ENCODE measurements at regions not wholly inside any gene's neighbourhood (a gene's known extent, or its start where the extent isn't known, plus 50 kb on each side); places are given as distances from the start of the nearest gene placed in this dataset.

DNA sequence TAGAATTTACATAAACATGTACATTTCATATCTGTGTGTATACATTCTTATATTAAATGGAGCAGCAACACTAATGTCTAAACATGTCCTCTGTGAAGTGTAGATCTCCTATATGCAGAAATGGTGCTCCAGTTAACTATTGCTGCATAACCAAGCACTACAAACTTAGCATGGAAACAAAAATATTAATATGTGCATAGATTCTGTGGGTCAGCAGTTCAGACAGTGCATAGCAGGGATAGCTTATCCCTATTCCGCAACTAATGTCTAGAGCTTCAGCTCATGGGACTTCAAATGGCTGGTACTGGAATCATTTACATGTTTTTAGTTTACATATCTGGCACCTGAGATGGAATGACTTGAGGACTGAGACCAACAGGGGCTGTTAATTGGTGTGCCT lies 652.1 kb downstream of the TLE4 start:
- Histone ChIP-seq H3K9ac (ENCODE audit: insufficient read depth in 1 of 2, low read depth in 2 of 2, low read length in 2 of 2) (no peak overlapping the region), H2AFZ (ENCODE audit: low read depth, low read length) (no peak overlapping the region), H3K27ac (ENCODE audit: extremely low read depth, low read depth, low read length) (no peak overlapping the region), H3K9me3 (replicated peaks; ENCODE audit: control insufficient read depth, insufficient read depth, low read depth, low read length) (no peaks in the 10 kb centered on the region), H3K36me3 (ENCODE audit: control insufficient read depth, insufficient read depth, low read length) (no peaks in the 10 kb centered on the region), H3K4me3 (no peak overlapping the region), H3K4me1 (replicated peaks in 1 of 2; ENCODE audit: control insufficient read depth in 2 of 2, insufficient read depth in 2 of 2, low read length in 2 of 2) (no peaks in the 10 kb centered on the region), H3K9me1 (ENCODE audit: control insufficient read depth, insufficient read depth, low read length) (no peaks in the 10 kb centered on the region), H4K20me1 (replicated peaks; ENCODE audit: control insufficient read depth, insufficient read depth, low read length) (no peaks in the 10 kb centered on the region), H3K27me3 (ENCODE audit: control insufficient read depth in 2 of 2, insufficient read depth in 2 of 2, low read length in 2 of 2) (no peaks in the 10 kb centered on the region), H3K4me2 (ENCODE audit: insufficient read depth, low read length) (no peak overlapping the region), H3K79me2 (ENCODE audit: control insufficient read depth, insufficient read depth, low read length) (no peaks in the 10 kb centered on the region)
- no peak for FAIRE-seq
- DNase-seq (ENCODE audit: extremely low read depth in 1 of 4, low spot score in 3 of 4) = no peak
- CTCF ChIA-PET (ENCODE audit: low intra/inter-chr PET ratio) = no interaction called here
- no TSS peak for BruUV-seq (replicated peaks)
- no peak for TF ChIP-seq SMAD2 (IDR thresholded peaks at IDR 0.05; ENCODE audit: low read depth, low read length)
- TF ChIP-seq TAF7 (tag; IDR thresholded peaks at IDR 0.05) = no peak
- TF ChIP-seq HNRNPUL1 (IDR thresholded peaks at IDR 0.05; ENCODE audit: low read length) = no peak
- TF ChIP-seq, protein P1, sequence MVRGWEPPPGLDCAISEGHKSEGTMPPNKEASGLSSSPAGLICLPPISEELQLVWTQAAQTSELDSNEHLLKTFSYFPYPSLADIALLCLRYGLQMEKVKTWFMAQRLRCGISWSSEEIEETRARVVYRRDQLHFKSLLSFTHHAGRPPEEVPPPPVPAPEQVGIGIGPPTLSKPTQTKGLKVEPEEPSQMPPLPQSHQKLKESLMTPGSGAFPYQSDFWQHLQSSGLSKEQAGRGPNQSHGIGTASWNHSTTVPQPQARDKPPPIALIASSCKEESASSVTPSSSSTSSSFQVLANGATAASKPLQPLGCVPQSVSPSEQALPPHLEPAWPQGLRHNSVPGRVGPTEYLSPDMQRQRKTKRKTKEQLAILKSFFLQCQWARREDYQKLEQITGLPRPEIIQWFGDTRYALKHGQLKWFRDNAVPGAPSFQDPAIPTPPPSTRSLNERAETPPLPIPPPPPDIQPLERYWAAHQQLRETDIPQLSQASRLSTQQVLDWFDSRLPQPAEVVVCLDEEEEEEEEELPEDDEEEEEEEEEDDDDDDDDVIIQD (CRISPR knock-in tag; IDR thresholded peaks at IDR 0.05) = no peak
- no peak for TF ChIP-seq NUFIP1 (IDR thresholded peaks at IDR 0.05; ENCODE audit: partially characterized antibody)
- TF ChIP-seq ZNF609 (CRISPR knock-in tag; IDR thresholded peaks at IDR 0.05; ENCODE audit: borderline replicate concordance) = no peak
- no peak for TF ChIP-seq CC2D1A (IDR thresholded peaks at IDR 0.05)
- 0% methylated on average over 1 of the region's 1 CpG for WGBS (ENCODE audit: insufficient coverage, low coverage, missing lambda C conversion rate)
- intact Hi-C loops (cut with micrococcal nuclease) = no loop called here
- POLR2A ChIA-PET = no interaction called here
- in situ Hi-C loops (cut with MboI) = no loop called here
- no peak for ATAC-seq
